Panc1 (cell line): ENCODE measurements at regions not wholly inside any gene's neighbourhood (a gene's known extent, or its start where the extent isn't known, plus 50 kb on each side); places are given as distances from the start of the nearest gene placed in this dataset.

Experiments used
- CTCF ChIP-seq: fragments of 450-650 bp; IDR thresholded peaks from 2 replicates; pipeline ENCODE4 v1.5.1; 2017; ENCODE audit warnings: mild to moderate bottlenecking
- SIN3A ChIP-seq: IDR thresholded peaks from 2 replicates; pipeline ENCODE4 v1.6.1; 2012; ENCODE audit warnings: low read depth, mild to moderate bottlenecking, low read length, moderate library complexity, borderline replicate concordance; ENCODE audit not compliant: insufficient read depth

GRCh38 chr10:58919927-58920654, 256.4 kb upstream of the PHYHIPL start:
- no peak for TF ChIP-seq CTCF
- no peak for TF ChIP-seq SIN3A
